Astrocyte (in vitro differentiated cells and primary cell): ENCODE measurements at regions not wholly inside any gene's neighbourhood (a gene's known extent, or its start where the extent isn't known, plus 50 kb on each side); places are given as distances from the start of the nearest gene placed in this dataset.
A peak's percentile ranks its signal among the peaks of the same experiment; 100 is the strongest.

Experiments used
- DNase-seq: peaks from one replicate; pipeline ENCODE4 v3.0.0-alpha.2; 2010; ENCODE audit warnings: low read depth
- FAIRE-seq: peaks from 2 replicates; lab custom pipeline; 2011; peaks lifted over from hg19 to GRCh38; lab: Jason Lieb, UNC
- H2AFZ ChIP-seq: 2 replicates; pipeline ENCODE4 v1.6.0; 2012; ENCODE audit warnings: low read depth, low read length, inconsistent platforms
- H3K27ac ChIP-seq: 2 replicates; pipeline ENCODE4 v1.5.1; 2011; ENCODE audit warnings: low read depth, low read length, inconsistent platforms
- H3K27me3 ChIP-seq: 2 replicates; pipeline ENCODE4 v1.6.0; 2011; ENCODE audit warnings: low read length, inconsistent platforms; ENCODE audit not compliant: insufficient read depth
- H3K36me3 ChIP-seq: 2 replicates; pipeline ENCODE4 v1.5.1; 2011; ENCODE audit warnings: low read length, inconsistent platforms; ENCODE audit not compliant: insufficient read depth
- H3K4me1 ChIP-seq: 2 replicates; pipeline ENCODE4 v1.5.1; 2011; ENCODE audit warnings: low read length, inconsistent platforms; ENCODE audit not compliant: insufficient read depth
- H3K4me2 ChIP-seq: 2 replicates; pipeline ENCODE4 v1.6.0; 2012; ENCODE audit warnings: low read length, inconsistent platforms
- H3K4me3 ChIP-seq: 2 replicates; pipeline ENCODE4 v1.5.1; 2011; ENCODE audit warnings: low read depth, mild to moderate bottlenecking, low read length, inconsistent platforms; ENCODE audit not compliant: insufficient read depth
- H3K79me2 ChIP-seq: 2 replicates; pipeline ENCODE4 v1.6.0; 2012; ENCODE audit warnings: mild to moderate bottlenecking, low read length, inconsistent platforms; ENCODE audit not compliant: insufficient read depth
- H3K9ac ChIP-seq: 2 replicates; pipeline ENCODE4 v1.6.0; 2012; ENCODE audit warnings: mild to moderate bottlenecking, low read length, inconsistent platforms
- H3K9me3 ChIP-seq: 2 replicates; pipeline ENCODE4 v1.5.1; 2012; ENCODE audit warnings: low read depth, mild to moderate bottlenecking, low read length, inconsistent platforms; ENCODE audit not compliant: insufficient read depth
- H4K20me1 ChIP-seq: 2 replicates; pipeline ENCODE4 v1.6.0; 2012; ENCODE audit warnings: low read length, inconsistent platforms; ENCODE audit not compliant: insufficient read depth
- H3K27ac Mint-ChIP-seq: one replicate; pipeline ENCODE4 v1.8.0; 2021; ENCODE audit warnings: mild to moderate bottlenecking, mixed read lengths; ENCODE audit not compliant: unreplicated experiment
- H3K27me3 Mint-ChIP-seq: one replicate; pipeline ENCODE4 v1.8.0; 2021; ENCODE audit warnings: low read depth, mixed read lengths; ENCODE audit not compliant: unreplicated experiment
- H3K36me3 Mint-ChIP-seq: one replicate; pipeline ENCODE4 v1.8.0; 2021; ENCODE audit warnings: low read depth, mixed read lengths; ENCODE audit not compliant: unreplicated experiment
- H3K4me1 Mint-ChIP-seq: one replicate; pipeline ENCODE4 v1.8.0; 2021; ENCODE audit warnings: low read depth, mixed read lengths; ENCODE audit not compliant: unreplicated experiment
- H3K4me3 Mint-ChIP-seq: one replicate; pipeline ENCODE4 v1.8.0; 2021; ENCODE audit warnings: mild to moderate bottlenecking, moderate library complexity, mixed read lengths; ENCODE audit not compliant: unreplicated experiment
- H3K9me3 Mint-ChIP-seq: one replicate; pipeline ENCODE4 v1.8.0; 2021; ENCODE audit warnings: mild to moderate bottlenecking, mixed read lengths; ENCODE audit not compliant: unreplicated experiment
- EZH2 ChIP-seq: IDR thresholded peaks from 2 replicates; pipeline ENCODE4 v1.6.1; 2012; ENCODE audit warnings: mild to moderate bottlenecking, low read length, inconsistent platforms; ENCODE audit not compliant: insufficient read depth
- TF ChIP-seq, protein P1 (sequence below): IDR thresholded peaks from 2 replicates; pipeline ENCODE4 v1.5.1; 2011; ENCODE audit warnings: low read depth, mild to moderate bottlenecking, inconsistent platforms, low read length, moderate library complexity; ENCODE audit not compliant: insufficient read depth

DNA sequence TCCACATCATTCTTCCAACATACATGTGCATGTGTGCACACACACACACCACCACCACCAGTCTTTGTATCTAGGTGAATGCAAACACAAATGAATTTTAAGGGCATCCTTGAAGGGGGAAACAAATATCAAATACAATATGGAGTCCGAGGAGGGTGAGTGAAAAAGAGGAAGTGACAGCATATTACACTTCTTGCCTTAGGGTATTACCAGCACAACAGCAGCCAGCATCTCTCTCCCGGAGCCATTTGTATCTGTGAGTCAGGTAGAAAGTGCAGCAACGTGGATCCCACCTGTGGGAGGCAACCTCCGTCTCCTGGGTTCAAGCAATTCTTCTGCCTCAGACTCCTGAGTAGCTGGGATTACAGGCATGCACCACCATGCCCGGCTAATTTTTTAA, 483.2 kb downstream of the SMARCA1 start:
- H3K27me3 Mint-ChIP-seq = no peaks in the 10 kb centered on the region
- Histone ChIP-seq H4K20me1 (no peaks in the 10 kb centered on the region), H3K36me3 (no peaks in the 10 kb centered on the region), H3K4me1 (no peaks in the 10 kb centered on the region), H2AFZ (no peak overlapping the region), H3K9me3 (no peaks in the 10 kb centered on the region), H3K4me2 (no peak overlapping the region), H3K9ac (no peak overlapping the region), H3K27ac (no peak overlapping the region), H3K79me2 (no peaks in the 10 kb centered on the region), H3K27me3 (no peaks in the 10 kb centered on the region), H3K4me3 (no peak overlapping the region)
- peak; percentile 69 for FAIRE-seq
- H3K4me1 Mint-ChIP-seq = no peaks in the 10 kb centered on the region
- H3K36me3 Mint-ChIP-seq = no peaks in the 10 kb centered on the region
- DNase-seq = no peak
- H3K9me3 Mint-ChIP-seq = peaks cover 3% of the 10 kb centered on the region
- H3K4me3 Mint-ChIP-seq = no peak overlapping the region
- TF ChIP-seq, protein P1, sequence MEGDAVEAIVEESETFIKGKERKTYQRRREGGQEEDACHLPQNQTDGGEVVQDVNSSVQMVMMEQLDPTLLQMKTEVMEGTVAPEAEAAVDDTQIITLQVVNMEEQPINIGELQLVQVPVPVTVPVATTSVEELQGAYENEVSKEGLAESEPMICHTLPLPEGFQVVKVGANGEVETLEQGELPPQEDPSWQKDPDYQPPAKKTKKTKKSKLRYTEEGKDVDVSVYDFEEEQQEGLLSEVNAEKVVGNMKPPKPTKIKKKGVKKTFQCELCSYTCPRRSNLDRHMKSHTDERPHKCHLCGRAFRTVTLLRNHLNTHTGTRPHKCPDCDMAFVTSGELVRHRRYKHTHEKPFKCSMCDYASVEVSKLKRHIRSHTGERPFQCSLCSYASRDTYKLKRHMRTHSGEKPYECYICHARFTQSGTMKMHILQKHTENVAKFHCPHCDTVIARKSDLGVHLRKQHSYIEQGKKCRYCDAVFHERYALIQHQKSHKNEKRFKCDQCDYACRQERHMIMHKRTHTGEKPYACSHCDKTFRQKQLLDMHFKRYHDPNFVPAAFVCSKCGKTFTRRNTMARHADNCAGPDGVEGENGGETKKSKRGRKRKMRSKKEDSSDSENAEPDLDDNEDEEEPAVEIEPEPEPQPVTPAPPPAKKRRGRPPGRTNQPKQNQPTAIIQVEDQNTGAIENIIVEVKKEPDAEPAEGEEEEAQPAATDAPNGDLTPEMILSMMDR = no peak
- no peak for TF ChIP-seq EZH2
- H3K27ac Mint-ChIP-seq = no peak overlapping the region

- DNase-seq (no peak), FAIRE-seq (no peak)
- H3K36me3 Mint-ChIP-seq = no peaks in the 10 kb centered on the region
- H3K27ac Mint-ChIP-seq = no peak overlapping the region
- TF ChIP-seq, protein P1 = no peak
- no peak for TF ChIP-seq EZH2
- Histone ChIP-seq H3K79me2 (no peaks in the 10 kb centered on the region), H3K27ac (no peak overlapping the region), H3K36me3 (no peaks in the 10 kb centered on the region), H3K27me3 (no peaks in the 10 kb centered on the region), H3K4me3 (no peak overlapping the region), H3K4me2 (no peak overlapping the region), H2AFZ (no peak overlapping the region), H3K9me3 (no peaks in the 10 kb centered on the region), H4K20me1 (no peaks in the 10 kb centered on the region), H3K4me1 (no peaks in the 10 kb centered on the region), H3K9ac (no peak overlapping the region)
- peaks cover 3% of the 10 kb centered on the region for H3K9me3 Mint-ChIP-seq
- H3K4me1 Mint-ChIP-seq = no peaks in the 10 kb centered on the region
- no peaks in the 10 kb centered on the region for H3K27me3 Mint-ChIP-seq
- H3K4me3 Mint-ChIP-seq = no peak overlapping the region
Observed at GRCh38 chrX:129039176-129039575, 484.1 kb downstream of the SMARCA1 start.

- no peaks in the 10 kb centered on the region for H3K27me3 ChIP-seq
- no peak overlapping the region for H2AFZ ChIP-seq
- Mint-ChIP-seq H3K4me3 (no peak overlapping the region), H3K27me3 (no peaks in the 10 kb centered on the region), H3K9me3 (no peaks in the 10 kb centered on the region), H3K4me1 (no peaks in the 10 kb centered on the region), H3K36me3 (no peaks in the 10 kb centered on the region), H3K27ac (no peak overlapping the region)
- H3K36me3 ChIP-seq = no peaks in the 10 kb centered on the region
- H3K9ac ChIP-seq = no peak overlapping the region
- H3K4me1 ChIP-seq = no peaks in the 10 kb centered on the region
- no peaks in the 10 kb centered on the region for H3K79me2 ChIP-seq
- no peaks in the 10 kb centered on the region for H3K9me3 ChIP-seq
- no peaks in the 10 kb centered on the region for H4K20me1 ChIP-seq
- no peak overlapping the region for H3K4me2 ChIP-seq
- no peak overlapping the region for H3K27ac ChIP-seq
- no peak overlapping the region for H3K4me3 ChIP-seq
- no peak for DNase-seq
- FAIRE-seq = no peak
- TF ChIP-seq, protein P1 = no peak
- TF ChIP-seq EZH2 = no peak
Observed at GRCh38 chrX:129037389-129037788, 485.9 kb downstream of the SMARCA1 start.
